ENCODE measurements at regions not wholly inside any gene's neighbourhood (a gene's known extent, or its start where the extent isn't known, plus 50 kb on each side); places are given as distances from the start of the nearest gene placed in this dataset.
"Not testable (repeated sequence)": the region's sequence is repeated elsewhere in the genome, so short reads cannot be mapped to it uniquely, and the experiment has no call there.

- DNase-seq (ENCODE audit: low read depth) = no peak
- in situ Hi-C loops (cut with HindIII; ENCODE audit: low pct_unique_long_range_greater_than_20kb, low sequenced_read_pairs) = no loop called here
Observed at GRCh38 chr1:73593804-73594203, 604.2 kb downstream of the LRRIQ3 start.

- in situ Hi-C loops (cut with HindIII; ENCODE audit: low pct_unique_long_range_greater_than_20kb, low sequenced_read_pairs) = no loop called here
- DNase-seq (ENCODE audit: low read depth) = peak; percentile 75
Observed at GRCh38 chr1:73593364-73593763, 604.6 kb downstream of the LRRIQ3 start.

- no peak for DNase-seq (ENCODE audit: low read depth)
- in situ Hi-C loops (cut with HindIII; ENCODE audit: low pct_unique_long_range_greater_than_20kb, low sequenced_read_pairs) = no loop called here
Observed at GRCh38 chr1:73587080-73587479, 610.9 kb downstream of the LRRIQ3 start.

GRCh38 chr1:73577206-73577605 is 620.8 kb downstream of the LRRIQ3 start:
- DNase-seq (ENCODE audit: low read depth) = no peak
- in situ Hi-C loops (cut with HindIII; ENCODE audit: low pct_unique_long_range_greater_than_20kb, low sequenced_read_pairs) = no loop called here

GRCh38 chr1:73576083-73576482 is 621.9 kb downstream of the LRRIQ3 start:
- no peak for DNase-seq (ENCODE audit: low read depth)
- in situ Hi-C loops (cut with HindIII; ENCODE audit: low pct_unique_long_range_greater_than_20kb, low sequenced_read_pairs) = no loop called here

- in situ Hi-C loops (cut with HindIII; ENCODE audit: low pct_unique_long_range_greater_than_20kb, low sequenced_read_pairs) = no loop called here
- DNase-seq (ENCODE audit: low read depth) = no peak
Observed at GRCh38 chr1:73564294-73564693, 633.7 kb downstream of the LRRIQ3 start.

GRCh38 chr1:73556270-73556669 is 641.7 kb downstream of the LRRIQ3 start:
- in situ Hi-C loops (cut with HindIII; ENCODE audit: low pct_unique_long_range_greater_than_20kb, low sequenced_read_pairs) = no loop called here
- no peak for DNase-seq (ENCODE audit: low read depth)

- no peak for DNase-seq (ENCODE audit: low read depth)
- in situ Hi-C loops (cut with HindIII; ENCODE audit: low pct_unique_long_range_greater_than_20kb, low sequenced_read_pairs) = no loop called here
Observed at GRCh38 chr1:73537400-73537799, 660.6 kb downstream of the LRRIQ3 start.

GRCh38 chr1:73517603-73518191 is 680.3 kb downstream of the LRRIQ3 start:
- in situ Hi-C loops (cut with HindIII; ENCODE audit: low pct_unique_long_range_greater_than_20kb, low sequenced_read_pairs) = no loop called here
- DNase-seq (ENCODE audit: low read depth) = no peak

- in situ Hi-C loops (cut with HindIII; ENCODE audit: low pct_unique_long_range_greater_than_20kb, low sequenced_read_pairs) = no loop called here
- no peak for DNase-seq (ENCODE audit: low read depth)
Observed at GRCh38 chr1:73516451-73516850, 681.5 kb downstream of the LRRIQ3 start.

- in situ Hi-C loops (cut with HindIII; ENCODE audit: low pct_unique_long_range_greater_than_20kb, low sequenced_read_pairs) = no loop called here
- DNase-seq (ENCODE audit: low read depth) = no peak
Observed at GRCh38 chr1:73511038-73511437, 686.9 kb downstream of the LRRIQ3 start.

- in situ Hi-C loops (cut with HindIII; ENCODE audit: low pct_unique_long_range_greater_than_20kb, low sequenced_read_pairs) = no loop called here
Observed at GRCh38 chr1:73500154-73500553, 697.8 kb downstream of the LRRIQ3 start.

GRCh38 chr1:73499671-73500070 is 698.3 kb downstream of the LRRIQ3 start:
- in situ Hi-C loops (cut with HindIII; ENCODE audit: low pct_unique_long_range_greater_than_20kb, low sequenced_read_pairs) = no loop called here
- DNase-seq (ENCODE audit: low read depth) = no peak

More at GRCh38 chr1:73500154-73500553, 697.8 kb downstream of the LRRIQ3 start:
- no peak for DNase-seq (ENCODE audit: low read depth)

- DNase-seq (ENCODE audit: low read depth) = no peak
- in situ Hi-C loops (cut with HindIII; ENCODE audit: low pct_unique_long_range_greater_than_20kb, low sequenced_read_pairs) = no loop called here
Observed at GRCh38 chr1:73491621-73492020, 706.4 kb downstream of the LRRIQ3 start.

GRCh38 chr1:73475316-73475870 is 722.6 kb downstream of the LRRIQ3 start:
- in situ Hi-C loops (cut with HindIII; ENCODE audit: low pct_unique_long_range_greater_than_20kb, low sequenced_read_pairs) = no loop called here
- peak; percentile 21 for DNase-seq (ENCODE audit: low read depth)

GRCh38 chr1:73472810-73473209 is 725.2 kb downstream of the LRRIQ3 start:
- no peak for DNase-seq (ENCODE audit: low read depth)
- in situ Hi-C loops (cut with HindIII; ENCODE audit: low pct_unique_long_range_greater_than_20kb, low sequenced_read_pairs) = no loop called here

GRCh38 chr1:73467731-73468130 is 730.2 kb downstream of the LRRIQ3 start:
- DNase-seq (ENCODE audit: low read depth) = no peak
- in situ Hi-C loops (cut with HindIII; ENCODE audit: low pct_unique_long_range_greater_than_20kb, low sequenced_read_pairs) = no loop called here

- in situ Hi-C loops (cut with HindIII; ENCODE audit: low pct_unique_long_range_greater_than_20kb, low sequenced_read_pairs) = no loop called here
Observed at GRCh38 chr1:73463873-73464272, 734.1 kb downstream of the LRRIQ3 start.

GRCh38 chr1:73452522-73452921 is 745.5 kb downstream of the LRRIQ3 start:
- no peak for DNase-seq (ENCODE audit: low read depth)
- in situ Hi-C loops (cut with HindIII; ENCODE audit: low pct_unique_long_range_greater_than_20kb, low sequenced_read_pairs) = no loop called here

More at GRCh38 chr1:73463873-73464272, 734.1 kb downstream of the LRRIQ3 start:
- no peak for DNase-seq (ENCODE audit: low read depth)

- in situ Hi-C loops (cut with HindIII; ENCODE audit: low pct_unique_long_range_greater_than_20kb, low sequenced_read_pairs); DNase-seq (ENCODE audit: low read depth): not testable (repeated sequence)
Observed at GRCh38 chr1:73450668-73451067, 747.3 kb downstream of the LRRIQ3 start.
